Prostate gland (tissue), 2 donors: ENCODE measurements at regions not wholly inside any gene's neighbourhood (a gene's known extent, or its start where the extent isn't known, plus 50 kb on each side); places are given as distances from the start of the nearest gene placed in this dataset.

ENCODE experiments used
- DNase-seq: peaks from one replicate; pipeline ENCODE4 v3.0.0-alpha.2; 2019; ENCODE audit warnings: low spot score
- H3K27ac ChIP-seq, 2 donors: fragments of 200-600 bp; sonication (generic); 2 replicates each; pipeline ENCODE4 v1.5.1; 2017 to 2019
- H3K27me3 ChIP-seq: fragments of 200-600 bp; sonication (generic); replicated peaks from 2 replicates; pipeline ENCODE4 v1.5.1; 2019; ENCODE audit not compliant: insufficient read depth
- H3K36me3 ChIP-seq, 2 donors: fragments of 200-600 bp; sonication (generic); 1 replicate in 1 of 2; 2 replicates in 1 of 2; pipeline versions ENCODE4 v1.5.1 to v1.8.1; 2017 to 2019
- H3K4me1 ChIP-seq: fragments of 200-600 bp; sonication (generic); replicated peaks from 2 replicates; pipeline ENCODE4 v1.5.1; 2019
- H3K4me3 ChIP-seq, 2 donors: fragments of 200-600 bp; sonication (generic); 2 replicates each; pipeline ENCODE4 v1.5.1; 2017 to 2019
- H3K9me3 ChIP-seq: fragments of 200-600 bp; sonication (generic); 2 replicates; pipeline ENCODE4 v1.5.1; 2017
- CTCF ChIP-seq, 4 experiments: fragments of 200-600 bp in 2 of 4; fragments of 450-650 bp in 2 of 4; sonication (generic) in 2 of 4; IDR thresholded peaks; 1 replicate in 3 of 4; 2 replicates in 1 of 4; pipeline ENCODE4 v1.5.1; 2016 to 2019; ENCODE audit warnings: antibody characterized with exemption in 4 of 4, mild to moderate bottlenecking in 2 of 4, moderate library complexity in 2 of 4
- POLR2A ChIP-seq: fragments of 450-650 bp; IDR thresholded peaks from one replicate; pipeline ENCODE4 v1.6.1; 2016; ENCODE audit warnings: antibody characterized with exemption, mild to moderate bottlenecking
- POLR2AphosphoS5 ChIP-seq: sonication (generic); formaldehyde crosslinking; IDR thresholded peaks from one replicate; pipeline ENCODE4 v1.6.1; 2017; ENCODE audit warnings: antibody characterized with exemption
- WGBS: methylation state at CpG from one replicate; pipeline ENCODE4 v1.1.5; 2018; 5-methylcytosine and 5-hydroxymethylcytosine counted together
- intact Hi-C: fragments of 100-400 bp; cut with DNase I; formaldehyde crosslinking; loops from one replicate; pipeline ENCODE4 v1.14.2; 2022

- Histone ChIP-seq H3K9me3 (no peaks in the 10 kb centered on the region), H3K27me3 (no peaks in the 10 kb centered on the region), H3K27ac (no peak overlapping the region), H3K36me3 (no peaks in the 10 kb centered on the region), H3K4me3 (no peak overlapping the region), H3K4me1 (no peaks in the 10 kb centered on the region)
- WGBS = 91% methylated on average over 2 of the region's 2 CpGs
- no peak for DNase-seq
- TF ChIP-seq POLR2AphosphoS5 (no peak), POLR2A (no peak), CTCF (IDR thresholded peaks at IDR 0.05) (no peak)
- intact Hi-C loops = no loop called here
These were observed 143.1 kb downstream of the CD164 start for GRCh38 chr6:109239160-109239559.

GRCh38 chr6:109238396-109238795 lies 143.1 kb downstream of the CEP57L1 start:
- DNase-seq = no peak
- H3K4me1 ChIP-seq = no peaks in the 10 kb centered on the region
- no peaks in the 10 kb centered on the region for H3K9me3 ChIP-seq
- H3K36me3 ChIP-seq = no peaks in the 10 kb centered on the region
- TF ChIP-seq POLR2A (no peak), CTCF (IDR thresholded peaks at IDR 0.05) (no peak), POLR2AphosphoS5 (no peak)
- intact Hi-C loops = no loop called here
- H3K27ac ChIP-seq = no peak overlapping the region
- no peak overlapping the region for H3K4me3 ChIP-seq
- 100% methylated on average over 3 of the region's 3 CpGs for WGBS
- no peaks in the 10 kb centered on the region for H3K27me3 ChIP-seq

GRCh38 chr6:109237986-109238329 lies 142.7 kb downstream of the CEP57L1 start:
- no peak for TF ChIP-seq POLR2AphosphoS5
- TF ChIP-seq CTCF (IDR thresholded peaks at IDR 0.05) = no peak
- no peak for TF ChIP-seq POLR2A
- 87% methylated on average over 11 of the region's 11 CpGs for WGBS
- no peak for DNase-seq
- no peaks in the 10 kb centered on the region for H3K36me3 ChIP-seq
- intact Hi-C loops = no loop called here
- H3K4me1 ChIP-seq = no peaks in the 10 kb centered on the region
- no peaks in the 10 kb centered on the region for H3K27me3 ChIP-seq
- no peak overlapping the region for H3K27ac ChIP-seq
- H3K9me3 ChIP-seq = no peaks in the 10 kb centered on the region
- no peak overlapping the region for H3K4me3 ChIP-seq

- intact Hi-C loops = no loop called here
These were observed 142.0 kb downstream of the CEP57L1 start for GRCh38 chr6:109237077-109237985.

More at GRCh38 chr6:109237077-109237985, 142.0 kb downstream of the CEP57L1 start:
- no peak overlapping the region for H3K4me3 ChIP-seq
- DNase-seq = no peak
- no peak overlapping the region for H3K27ac ChIP-seq
- no peaks in the 10 kb centered on the region for H3K9me3 ChIP-seq
- no peaks in the 10 kb centered on the region for H3K27me3 ChIP-seq
- H3K4me1 ChIP-seq = no peaks in the 10 kb centered on the region
- H3K36me3 ChIP-seq = no peaks in the 10 kb centered on the region
- no peak for TF ChIP-seq POLR2AphosphoS5
- TF ChIP-seq CTCF (IDR thresholded peaks at IDR 0.05) = no peak
- no peak for TF ChIP-seq POLR2A
- 72% methylated on average over 12 of the region's 12 CpGs for WGBS
